SK-N-SH treated with all-trans-retinoic acid at 6 μM for 48 hours (cell line): ENCODE measurements at regions not wholly inside any gene's neighbourhood (a gene's known extent, or its start where the extent isn't known, plus 50 kb on each side); places are given as distances from the start of the nearest gene placed in this dataset.

Experiments
- ATAC-seq: fragments of 200-7000 bp; cut with Tn5 transposase; 3 replicates; pipeline ENCODE4 v1.9.1; 2020; ENCODE audit warnings: mild to moderate bottlenecking, moderate library complexity
- ARNTL ChIP-seq: fragments of 450-650 bp; formaldehyde crosslinking; IDR thresholded peaks from 2 replicates; pipeline ENCODE4 v1.5.0; 2020; ENCODE audit warnings: low read depth, mild to moderate bottlenecking, moderate library complexity, borderline replicate concordance
- BACH2 ChIP-seq: fragments of 250-450 bp; sonication (Bioruptor Pico); IDR thresholded peaks from 2 replicates; pipeline ENCODE4 v1.9.0; 2021; ENCODE audit warnings: mild to moderate bottlenecking, borderline replicate concordance
- CSDC2 ChIP-seq: fragments of 250-450 bp; sonication (Bioruptor Pico); IDR thresholded peaks from 2 replicates; pipeline ENCODE4 v1.5.0; 2020; ENCODE audit warnings: mild to moderate bottlenecking, moderate library complexity
- ESRRG ChIP-seq: fragments of 250-450 bp; sonication (Bioruptor Pico); IDR thresholded peaks from 2 replicates; pipeline ENCODE4 v1.6.1; 2021; ENCODE audit warnings: mild to moderate bottlenecking
- GLIS3 ChIP-seq: fragments of 250-450 bp; sonication (Bioruptor Pico); IDR thresholded peaks from 2 replicates; pipeline ENCODE4 v1.5.0; 2020; ENCODE audit warnings: mild to moderate bottlenecking, moderate library complexity
- ISL1 ChIP-seq: fragments of 250-450 bp; sonication (Bioruptor Pico); IDR thresholded peaks from 2 replicates; pipeline ENCODE4 v2.1.2; 2022; ENCODE audit warnings: mild to moderate bottlenecking, moderate library complexity
- OSR1 ChIP-seq: fragments of 250-450 bp; sonication (Bioruptor Pico); IDR thresholded peaks from 2 replicates; pipeline ENCODE4 v1.8.0; 2022; ENCODE audit warnings: moderate library complexity, mild to moderate bottlenecking, inconsistent platforms
- PPARA ChIP-seq: fragments of 250-450 bp; sonication (Bioruptor Pico); IDR thresholded peaks from 2 replicates; pipeline ENCODE4 v1.5.0; 2020; ENCODE audit warnings: mild to moderate bottlenecking, borderline replicate concordance
- RARB ChIP-seq: fragments of 250-450 bp; sonication (Bioruptor Pico); IDR thresholded peaks from 2 replicates; pipeline ENCODE4 v1.8.0; 2021; ENCODE audit warnings: mild to moderate bottlenecking, moderate library complexity
- SNAI2 ChIP-seq: fragments of 250-450 bp; sonication (Bioruptor Pico); IDR thresholded peaks from 2 replicates; pipeline ENCODE4 v1.5.0; 2020; ENCODE audit warnings: mild to moderate bottlenecking, moderate library complexity
- TCF4 ChIP-seq: fragments of 250-450 bp; sonication (Bioruptor Pico); IDR thresholded peaks from 2 replicates; pipeline ENCODE4 v1.8.0; 2021; ENCODE audit warnings: mild to moderate bottlenecking, moderate library complexity, borderline replicate concordance
- TOX ChIP-seq: fragments of 250-450 bp; sonication (Bioruptor Pico); IDR thresholded peaks from 2 replicates; pipeline ENCODE4 v1.8.0; 2021; ENCODE audit warnings: mild to moderate bottlenecking, moderate library complexity, borderline replicate concordance
- ZC3H10 ChIP-seq: fragments of 250-450 bp; sonication (Bioruptor Pico); IDR thresholded peaks from 2 replicates; pipeline ENCODE4 v1.5.1; 2021; ENCODE audit warnings: mild to moderate bottlenecking, moderate library complexity
- ZFP3 ChIP-seq: fragments of 250-450 bp; sonication (Bioruptor Pico); IDR thresholded peaks from 2 replicates; pipeline ENCODE4 v1.5.0; 2020; ENCODE audit warnings: mild to moderate bottlenecking, moderate library complexity
- ZFP30 ChIP-seq: fragments of 450-650 bp; formaldehyde crosslinking; IDR thresholded peaks from 2 replicates; pipeline ENCODE4 v1.5.0; 2022; ENCODE audit warnings: mild to moderate bottlenecking, moderate library complexity
- ZNF565 ChIP-seq: fragments of 450-650 bp; formaldehyde crosslinking; conservative IDR thresholded peaks from 2 replicates; pipeline ENCODE4 v1.5.0; 2020; ENCODE audit warnings: low read depth, mild to moderate bottlenecking, moderate library complexity
- ZNF70 ChIP-seq: fragments of 450-650 bp; formaldehyde crosslinking; IDR thresholded peaks from 2 replicates; pipeline ENCODE4 v1.5.0; 2020; ENCODE audit warnings: mild to moderate bottlenecking, moderate library complexity
- ZNF8 ChIP-seq: fragments of 450-650 bp; formaldehyde crosslinking; IDR thresholded peaks from 2 replicates; pipeline ENCODE4 v1.5.0; 2020; ENCODE audit warnings: mild to moderate bottlenecking, moderate library complexity
- TF ChIP-seq, protein P1 (sequence below): fragments of 250-450 bp; sonication (Bioruptor Pico); IDR thresholded peaks from 2 replicates; pipeline ENCODE4 v1.5.0; 2020; ENCODE audit warnings: mild to moderate bottlenecking, moderate library complexity
- TF ChIP-seq, protein P2 (sequence below): fragments of 250-450 bp; sonication (Bioruptor Pico); IDR thresholded peaks from 2 replicates; pipeline ENCODE4 v1.5.1; 2020; ENCODE audit warnings: low read depth, mild to moderate bottlenecking, moderate library complexity
- TF ChIP-seq, protein P3 (sequence below): fragments of 250-450 bp; sonication (Bioruptor Pico); IDR thresholded peaks from 2 replicates; pipeline ENCODE4 v1.8.0; 2021; ENCODE audit warnings: low read depth, mild to moderate bottlenecking, moderate library complexity, borderline replicate concordance
- TF ChIP-seq, protein P4 (sequence below): fragments of 250-450 bp; sonication (Bioruptor Pico); IDR thresholded peaks from 2 replicates; pipeline ENCODE4 v1.5.1; 2021; ENCODE audit warnings: mild to moderate bottlenecking, moderate library complexity
- TF ChIP-seq, protein P5 (sequence below): fragments of 250-450 bp; sonication (Bioruptor Pico); IDR thresholded peaks from 2 replicates; pipeline ENCODE4 v1.8.0; 2020; ENCODE audit warnings: mild to moderate bottlenecking, moderate library complexity, borderline replicate concordance

DNA sequence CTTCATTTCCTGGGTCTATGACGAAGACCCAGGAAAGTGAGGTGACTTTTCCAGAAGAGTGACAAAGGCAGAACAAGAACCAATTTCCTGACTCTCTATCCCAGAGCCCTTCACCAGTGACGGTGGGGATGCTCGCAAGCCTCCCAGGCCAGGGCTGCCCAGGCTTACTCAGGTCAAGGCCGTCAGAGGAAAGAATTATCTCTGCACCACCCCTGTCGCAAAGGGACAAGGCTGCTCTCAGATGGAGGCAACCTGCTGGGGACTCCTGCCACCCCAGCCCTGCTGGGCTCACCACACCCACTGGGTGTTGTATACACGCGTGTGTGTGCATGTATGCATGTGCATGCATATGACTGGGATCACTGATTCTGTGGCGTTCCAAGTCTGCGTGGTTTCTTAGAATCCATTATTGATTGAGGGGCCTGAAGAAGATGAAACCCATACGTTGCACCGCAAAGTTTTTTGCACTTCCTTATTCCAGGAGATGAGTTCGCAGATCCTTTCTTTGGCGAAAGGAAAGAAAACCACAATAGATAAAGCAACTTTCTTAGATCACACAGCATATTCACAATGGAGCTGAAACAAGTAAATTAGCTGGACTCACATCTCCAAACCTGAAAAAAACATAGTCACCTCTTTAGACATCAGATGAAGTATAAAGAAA is 255.8 kb downstream of the RHOU start:
- ATAC-seq: no peak
- TF ChIP-seq ZC3H10 (CRISPR knock-in tag) (no peak), ZNF70 (no peak), ESRRG (CRISPR knock-in tag) (no peak), GLIS3 (CRISPR knock-in tag) (no peak), ZNF8 (no peak), RARB (no peak), TCF4 (CRISPR knock-in tag) (no peak), PPARA (CRISPR knock-in tag) (no peak), ZFP3 (CRISPR knock-in tag) (no peak), BACH2 (CRISPR knock-in tag) (no peak), ZNF565 (CRISPR knock-in tag) (no peak), TOX (no peak), CSDC2 (CRISPR knock-in tag) (no peak), SNAI2 (CRISPR knock-in tag) (no peak), OSR1 (CRISPR knock-in tag) (no peak), ZFP30 (CRISPR knock-in tag) (no peak)
- TF ChIP-seq, protein P1, sequence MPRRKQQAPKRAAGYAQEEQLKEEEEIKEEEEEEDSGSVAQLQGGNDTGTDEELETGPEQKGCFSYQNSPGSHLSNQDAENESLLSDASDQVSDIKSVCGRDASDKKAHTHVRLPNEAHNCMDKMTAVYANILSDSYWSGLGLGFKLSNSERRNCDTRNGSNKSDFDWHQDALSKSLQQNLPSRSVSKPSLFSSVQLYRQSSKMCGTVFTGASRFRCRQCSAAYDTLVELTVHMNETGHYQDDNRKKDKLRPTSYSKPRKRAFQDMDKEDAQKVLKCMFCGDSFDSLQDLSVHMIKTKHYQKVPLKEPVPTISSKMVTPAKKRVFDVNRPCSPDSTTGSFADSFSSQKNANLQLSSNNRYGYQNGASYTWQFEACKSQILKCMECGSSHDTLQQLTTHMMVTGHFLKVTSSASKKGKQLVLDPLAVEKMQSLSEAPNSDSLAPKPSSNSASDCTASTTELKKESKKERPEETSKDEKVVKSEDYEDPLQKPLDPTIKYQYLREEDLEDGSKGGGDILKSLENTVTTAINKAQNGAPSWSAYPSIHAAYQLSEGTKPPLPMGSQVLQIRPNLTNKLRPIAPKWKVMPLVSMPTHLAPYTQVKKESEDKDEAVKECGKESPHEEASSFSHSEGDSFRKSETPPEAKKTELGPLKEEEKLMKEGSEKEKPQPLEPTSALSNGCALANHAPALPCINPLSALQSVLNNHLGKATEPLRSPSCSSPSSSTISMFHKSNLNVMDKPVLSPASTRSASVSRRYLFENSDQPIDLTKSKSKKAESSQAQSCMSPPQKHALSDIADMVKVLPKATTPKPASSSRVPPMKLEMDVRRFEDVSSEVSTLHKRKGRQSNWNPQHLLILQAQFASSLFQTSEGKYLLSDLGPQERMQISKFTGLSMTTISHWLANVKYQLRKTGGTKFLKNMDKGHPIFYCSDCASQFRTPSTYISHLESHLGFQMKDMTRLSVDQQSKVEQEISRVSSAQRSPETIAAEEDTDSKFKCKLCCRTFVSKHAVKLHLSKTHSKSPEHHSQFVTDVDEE (CRISPR knock-in tag): no peak
- TF ChIP-seq, protein P2, sequence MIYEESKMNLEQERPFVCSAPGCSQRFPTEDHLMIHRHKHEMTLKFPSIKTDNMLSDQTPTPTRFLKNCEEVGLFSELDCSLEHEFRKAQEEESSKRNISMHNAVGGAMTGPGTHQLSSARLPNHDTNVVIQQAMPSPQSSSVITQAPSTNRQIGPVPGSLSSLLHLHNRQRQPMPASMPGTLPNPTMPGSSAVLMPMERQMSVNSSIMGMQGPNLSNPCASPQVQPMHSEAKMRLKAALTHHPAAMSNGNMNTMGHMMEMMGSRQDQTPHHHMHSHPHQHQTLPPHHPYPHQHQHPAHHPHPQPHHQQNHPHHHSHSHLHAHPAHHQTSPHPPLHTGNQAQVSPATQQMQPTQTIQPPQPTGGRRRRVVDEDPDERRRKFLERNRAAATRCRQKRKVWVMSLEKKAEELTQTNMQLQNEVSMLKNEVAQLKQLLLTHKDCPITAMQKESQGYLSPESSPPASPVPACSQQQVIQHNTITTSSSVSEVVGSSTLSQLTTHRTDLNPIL (CRISPR knock-in tag): no peak
- TF ChIP-seq, protein P3, sequence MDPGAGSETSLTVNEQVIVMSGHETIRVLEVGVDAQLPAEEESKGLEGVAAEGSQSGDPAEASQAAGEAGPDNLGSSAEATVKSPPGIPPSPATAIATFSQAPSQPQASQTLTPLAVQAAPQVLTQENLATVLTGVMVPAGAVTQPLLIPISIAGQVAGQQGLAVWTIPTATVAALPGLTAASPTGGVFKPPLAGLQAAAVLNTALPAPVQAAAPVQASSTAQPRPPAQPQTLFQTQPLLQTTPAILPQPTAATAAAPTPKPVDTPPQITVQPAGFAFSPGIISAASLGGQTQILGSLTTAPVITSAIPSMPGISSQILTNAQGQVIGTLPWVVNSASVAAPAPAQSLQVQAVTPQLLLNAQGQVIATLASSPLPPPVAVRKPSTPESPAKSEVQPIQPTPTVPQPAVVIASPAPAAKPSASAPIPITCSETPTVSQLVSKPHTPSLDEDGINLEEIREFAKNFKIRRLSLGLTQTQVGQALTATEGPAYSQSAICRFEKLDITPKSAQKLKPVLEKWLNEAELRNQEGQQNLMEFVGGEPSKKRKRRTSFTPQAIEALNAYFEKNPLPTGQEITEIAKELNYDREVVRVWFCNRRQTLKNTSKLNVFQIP (CRISPR knock-in tag): no peak
- TF ChIP-seq, protein P4, sequence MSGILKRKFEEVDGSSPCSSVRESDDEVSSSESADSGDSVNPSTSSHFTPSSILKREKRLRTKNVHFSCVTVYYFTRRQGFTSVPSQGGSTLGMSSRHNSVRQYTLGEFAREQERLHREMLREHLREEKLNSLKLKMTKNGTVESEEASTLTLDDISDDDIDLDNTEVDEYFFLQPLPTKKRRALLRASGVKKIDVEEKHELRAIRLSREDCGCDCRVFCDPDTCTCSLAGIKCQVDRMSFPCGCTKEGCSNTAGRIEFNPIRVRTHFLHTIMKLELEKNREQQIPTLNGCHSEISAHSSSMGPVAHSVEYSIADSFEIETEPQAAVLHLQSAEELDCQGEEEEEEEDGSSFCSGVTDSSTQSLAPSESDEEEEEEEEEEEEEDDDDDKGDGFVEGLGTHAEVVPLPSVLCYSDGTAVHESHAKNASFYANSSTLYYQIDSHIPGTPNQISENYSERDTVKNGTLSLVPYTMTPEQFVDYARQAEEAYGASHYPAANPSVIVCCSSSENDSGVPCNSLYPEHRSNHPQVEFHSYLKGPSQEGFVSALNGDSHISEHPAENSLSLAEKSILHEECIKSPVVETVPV (CRISPR knock-in tag): no peak
- TF ChIP-seq, all 23 proteins: peak for 0

DNA sequence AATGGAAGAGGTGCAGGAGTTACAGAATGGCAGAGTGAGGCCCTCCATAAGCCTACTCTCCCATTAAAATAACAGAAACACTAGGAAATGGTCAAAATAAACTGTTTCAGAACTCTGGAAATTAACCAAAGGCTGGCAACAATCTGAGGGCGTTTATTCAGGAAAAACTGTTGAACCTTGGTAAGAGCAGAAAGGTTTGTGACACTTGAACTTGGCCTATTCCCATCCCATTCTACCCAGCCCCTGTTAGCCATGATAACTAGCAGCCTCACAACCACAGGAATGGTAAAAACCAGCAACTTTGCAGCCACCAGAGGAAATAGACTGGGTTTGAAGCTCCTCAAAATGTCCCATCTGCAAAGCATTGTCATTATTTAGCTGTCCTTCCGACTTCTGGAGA is 256.8 kb downstream of the RHOU start:
- TF ChIP-seq ZFP30 (CRISPR knock-in tag) (no peak), ZNF8 (no peak), PPARA (CRISPR knock-in tag) (no peak), CSDC2 (CRISPR knock-in tag) (no peak), ISL1 (CRISPR knock-in tag) (no peak), ARNTL (CRISPR knock-in tag) (no peak), ESRRG (CRISPR knock-in tag) (no peak), ZFP3 (CRISPR knock-in tag) (no peak), BACH2 (CRISPR knock-in tag) (no peak), RARB (no peak)
- TF ChIP-seq, protein P2 (CRISPR knock-in tag): no peak
- TF ChIP-seq, protein P5, sequence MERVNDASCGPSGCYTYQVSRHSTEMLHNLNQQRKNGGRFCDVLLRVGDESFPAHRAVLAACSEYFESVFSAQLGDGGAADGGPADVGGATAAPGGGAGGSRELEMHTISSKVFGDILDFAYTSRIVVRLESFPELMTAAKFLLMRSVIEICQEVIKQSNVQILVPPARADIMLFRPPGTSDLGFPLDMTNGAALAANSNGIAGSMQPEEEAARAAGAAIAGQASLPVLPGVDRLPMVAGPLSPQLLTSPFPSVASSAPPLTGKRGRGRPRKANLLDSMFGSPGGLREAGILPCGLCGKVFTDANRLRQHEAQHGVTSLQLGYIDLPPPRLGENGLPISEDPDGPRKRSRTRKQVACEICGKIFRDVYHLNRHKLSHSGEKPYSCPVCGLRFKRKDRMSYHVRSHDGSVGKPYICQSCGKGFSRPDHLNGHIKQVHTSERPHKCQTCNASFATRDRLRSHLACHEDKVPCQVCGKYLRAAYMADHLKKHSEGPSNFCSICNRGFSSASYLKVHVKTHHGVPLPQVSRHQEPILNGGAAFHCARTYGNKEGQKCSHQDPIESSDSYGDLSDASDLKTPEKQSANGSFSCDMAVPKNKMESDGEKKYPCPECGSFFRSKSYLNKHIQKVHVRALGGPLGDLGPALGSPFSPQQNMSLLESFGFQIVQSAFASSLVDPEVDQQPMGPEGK: no peak
- TF ChIP-seq, protein P4 (CRISPR knock-in tag): no peak
- no peak for ATAC-seq
